Sigmoid colon (tissue), 6 donors: ENCODE measurements at regions not wholly inside any gene's neighbourhood (a gene's known extent, or its start where the extent isn't known, plus 50 kb on each side); places are given as distances from the start of the nearest gene placed in this dataset.
A peak's percentile ranks its signal among the peaks of the same experiment; 100 is the strongest.
"Not testable (repeated sequence)": the region's sequence is repeated elsewhere in the genome, so short reads cannot be mapped to it uniquely, and the experiment has no call there.

Source experiments
- DNase-seq: peaks from one replicate; pipeline ENCODE4 v3.0.0-alpha.2; 2019
- H3K27ac ChIP-seq, 4 donors: fragments of 200-600 bp; sonication (generic); one replicate each; pipeline ENCODE4 v1.5.1; 2016 to 2019; ENCODE audit warnings: mild to moderate bottlenecking in 1 of 4
- H3K27me3 ChIP-seq, 3 donors: fragments of 200-600 bp; sonication (generic); one replicate each; pipeline ENCODE4 v1.5.1; 2019; ENCODE audit warnings: mild to moderate bottlenecking in 1 of 3
- H3K36me3 ChIP-seq, 4 donors: fragments of 200-600 bp; sonication (generic); one replicate each; pipeline ENCODE4 v1.5.1; 2016 to 2019
- H3K4me1 ChIP-seq, 4 donors: fragments of 200-600 bp; sonication (generic); one replicate each; pipeline ENCODE4 v1.5.1; 2017 to 2019
- H3K4me3 ChIP-seq, 4 donors: fragments of 200-600 bp; sonication (generic); one replicate each; pipeline ENCODE4 v1.5.1; 2017 to 2019; ENCODE audit warnings: mild to moderate bottlenecking in 2 of 4, moderate library complexity in 1 of 4
- H3K9me3 ChIP-seq, 4 donors: fragments of 200-600 bp in 3 of 4; sonication (generic) in 3 of 4; one replicate each; pipeline versions ENCODE4 v1.5.1 to v1.6.1; 2013 to 2019
- CTCF ChIP-seq, 4 experiments: fragments of 450-650 bp in 3 of 4; fragments of 200-600 bp in 1 of 4; IDR thresholded peaks; one replicate each; pipeline ENCODE4 v1.5.1; 2016 to 2019; ENCODE audit warnings: antibody characterized with exemption in 4 of 4, mild to moderate bottlenecking in 3 of 4, moderate library complexity in 2 of 4
- EP300 ChIP-seq, 4 donors: sonication (generic); formaldehyde crosslinking; IDR thresholded peaks; one replicate each; pipeline ENCODE4 v1.6.1; 2017; ENCODE audit warnings: antibody characterized with exemption in 4 of 4
- POLR2A ChIP-seq, 2 donors: fragments of 450-650 bp; IDR thresholded peaks; one replicate each; pipeline ENCODE4 v1.6.1; 2016; ENCODE audit warnings: antibody characterized with exemption in 2 of 2, mild to moderate bottlenecking in 2 of 2, moderate library complexity in 2 of 2
- POLR2AphosphoS5 ChIP-seq, 4 donors: sonication (generic); formaldehyde crosslinking; IDR thresholded peaks; one replicate each; pipeline ENCODE4 v1.6.1; 2017; ENCODE audit warnings: antibody characterized with exemption in 4 of 4
- WGBS, 2 donors: extraction: QIAGEN DNeasy Blood & Tissue Kit; methylation state at CpG; one replicate each; pipeline ENCODE4 v1.1.7; 2013; 5-methylcytosine and 5-hydroxymethylcytosine counted together
- intact Hi-C: fragments of 100-400 bp; cut with DNase I; formaldehyde crosslinking; loops from one replicate; pipeline ENCODE4 v1.15.1; 2023
- donor health status: healthy with polysubstance abuse.
- donor health status: healthy.

DNA sequence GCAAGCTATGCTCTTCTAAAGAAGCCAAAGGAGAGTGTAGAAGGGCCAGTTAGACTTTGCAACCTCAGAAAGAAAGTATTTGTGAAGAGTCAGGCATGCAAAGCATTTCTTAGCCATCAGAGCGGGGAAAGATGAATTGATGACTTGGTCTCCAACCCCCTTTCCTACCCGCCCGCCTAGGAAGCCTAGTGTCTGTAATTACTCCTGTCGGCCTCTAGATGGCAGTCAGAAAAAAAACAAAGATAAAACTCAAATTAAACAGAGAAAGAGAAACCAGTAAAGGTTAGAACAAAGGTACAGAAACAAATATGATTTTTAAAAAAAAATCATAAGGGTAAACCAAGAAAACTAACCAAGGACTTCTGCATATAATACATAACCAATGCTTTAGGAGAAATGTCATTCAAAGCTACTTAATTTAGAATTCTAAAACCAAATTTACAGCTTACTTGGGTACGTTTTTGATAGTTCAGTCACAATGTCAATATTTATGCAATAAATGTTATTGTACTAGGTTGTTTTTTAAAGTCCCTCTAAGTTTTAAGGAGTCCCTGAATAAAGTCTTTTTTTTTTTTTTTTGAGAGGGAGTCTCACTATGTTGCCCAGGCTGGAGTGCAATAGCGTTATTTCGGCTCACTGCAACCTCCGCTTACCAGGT is 97.6 kb downstream of the LYZL1 start:
- no peak overlapping the region for H3K4me3 ChIP-seq
- H3K27ac ChIP-seq, result no peak overlapping the region
- intact Hi-C loops, result loop anchor here (2.0 kb wide), 1 partner anchor 58 kb away; no protein-coding TSS in a partner anchor
- TF ChIP-seq CTCF (IDR thresholded peaks at IDR 0.05) (peak; percentile 48 to 77 (median 67)), POLR2AphosphoS5 (IDR thresholded peaks at IDR 0.05) (no peak), POLR2A (IDR thresholded peaks at IDR 0.05) (no peak), EP300 (IDR thresholded peaks at IDR 0.05) (no peak)
- H3K9me3 ChIP-seq, result no peaks in the 10 kb centered on the region
- no peaks in the 10 kb centered on the region for H3K27me3 ChIP-seq
- no peaks in the 10 kb centered on the region for H3K4me1 ChIP-seq
- no peaks in the 10 kb centered on the region for H3K36me3 ChIP-seq
- no peak for DNase-seq
- WGBS, 2 donors, result 37 to 45% methylated on average over 8 of the region's 8 CpGs

DNA sequence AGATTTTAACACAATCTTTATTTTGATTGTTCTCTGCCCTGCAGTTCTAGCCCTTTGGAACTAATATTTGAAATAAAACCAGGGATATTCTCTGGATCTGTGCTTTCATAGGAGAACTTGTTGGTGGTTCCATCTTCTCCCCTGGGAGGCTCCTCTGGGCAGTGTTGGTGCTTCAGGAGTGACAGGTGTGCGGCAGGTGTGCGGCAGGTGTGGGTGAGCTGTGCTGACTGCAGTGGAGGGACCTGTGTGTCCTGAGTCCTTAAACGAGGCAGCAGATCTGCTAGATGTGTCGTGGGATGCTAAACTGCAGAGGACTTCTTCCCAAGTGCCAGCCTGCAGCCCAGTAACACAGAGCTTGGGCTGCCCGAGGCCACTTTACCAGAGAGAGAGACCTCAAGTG is 98.4 kb downstream of the LYZL1 start:
- WGBS, 2 donors, result 33 to 68% methylated on average over 5 of the region's 5 CpGs
- DNase-seq, result no peak
- intact Hi-C loops, result loop anchor here (2.0 kb wide), 1 partner anchor 58 kb away; no protein-coding TSS in a partner anchor

DNA sequence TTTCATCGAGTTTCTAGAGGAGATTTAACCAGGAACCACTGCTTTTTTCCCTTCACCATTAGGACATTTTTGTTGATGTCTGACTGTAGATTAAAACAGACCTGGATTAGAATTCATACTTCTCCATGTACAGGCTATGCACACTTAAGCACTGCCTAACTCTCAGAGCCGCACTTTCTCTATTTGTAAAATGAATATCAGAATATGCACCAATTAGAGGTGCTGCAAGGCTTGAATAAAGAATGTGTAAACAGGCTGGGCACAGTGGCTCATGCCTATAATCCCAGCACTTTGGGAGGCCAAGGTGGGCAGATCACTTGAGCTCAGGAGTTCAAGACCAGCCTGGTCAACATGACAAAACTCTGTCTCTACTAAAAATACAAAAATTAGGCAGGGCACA is 99.2 kb downstream of the LYZL1 start:
- H3K4me1 ChIP-seq, H3K27ac ChIP-seq, H3K27me3 ChIP-seq, H3K9me3 ChIP-seq, H3K4me3 ChIP-seq, H3K36me3 ChIP-seq, DNase-seq, intact Hi-C loops: not testable (repeated sequence)
- WGBS, 2 donors, result 52 to 61% methylated on average over 2 of the region's 2 CpGs

More for the DNA sequence above, 98.4 kb downstream of the LYZL1 start:
- no peaks in the 10 kb centered on the region for H3K4me1 ChIP-seq
- TF ChIP-seq EP300 (IDR thresholded peaks at IDR 0.05) (no peak), CTCF (IDR thresholded peaks at IDR 0.05) (no peak), POLR2A (IDR thresholded peaks at IDR 0.05) (no peak), POLR2AphosphoS5 (IDR thresholded peaks at IDR 0.05) (no peak)
- H3K27ac ChIP-seq, result no peak overlapping the region
- no peaks in the 10 kb centered on the region for H3K27me3 ChIP-seq
- H3K9me3 ChIP-seq, result no peaks in the 10 kb centered on the region
- no peaks in the 10 kb centered on the region for H3K36me3 ChIP-seq
- H3K4me3 ChIP-seq, result no peak overlapping the region

DNA sequence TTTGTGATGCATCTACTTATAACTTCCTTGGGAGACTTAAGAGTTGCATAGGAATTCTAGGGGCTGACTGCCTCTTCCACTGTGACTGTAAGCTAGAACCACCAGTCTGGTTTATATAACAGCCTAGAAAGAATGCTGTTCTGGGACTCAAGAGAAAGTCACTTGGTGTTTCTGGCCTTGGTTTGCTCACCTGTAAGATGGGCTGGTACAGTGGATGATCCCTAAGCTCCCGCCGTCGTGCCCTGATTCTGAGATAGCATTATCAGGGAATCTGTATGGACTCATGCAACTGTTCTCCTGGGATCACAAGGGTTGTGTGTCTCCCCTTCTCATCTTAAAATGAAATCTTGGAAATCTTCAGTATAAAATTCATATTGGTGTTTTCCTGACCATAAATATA is 100.6 kb downstream of the LYZL1 start:
- Histone ChIP-seq H3K36me3 (no peaks in the 10 kb centered on the region), H3K9me3 (no peaks in the 10 kb centered on the region), H3K27ac (peak overlapping the region in 2 of 4 donors; percentile 16), H3K27me3 (no peaks in the 10 kb centered on the region), H3K4me3 (no peak overlapping the region), H3K4me1 (no peaks in the 10 kb centered on the region)
- 98 to 99% methylated on average over 3 of the region's 3 CpGs for WGBS, 2 donors
- intact Hi-C loops, result no loop called here
- no peak for DNase-seq
- no peak for TF ChIP-seq POLR2AphosphoS5 (IDR thresholded peaks at IDR 0.05)

DNA sequence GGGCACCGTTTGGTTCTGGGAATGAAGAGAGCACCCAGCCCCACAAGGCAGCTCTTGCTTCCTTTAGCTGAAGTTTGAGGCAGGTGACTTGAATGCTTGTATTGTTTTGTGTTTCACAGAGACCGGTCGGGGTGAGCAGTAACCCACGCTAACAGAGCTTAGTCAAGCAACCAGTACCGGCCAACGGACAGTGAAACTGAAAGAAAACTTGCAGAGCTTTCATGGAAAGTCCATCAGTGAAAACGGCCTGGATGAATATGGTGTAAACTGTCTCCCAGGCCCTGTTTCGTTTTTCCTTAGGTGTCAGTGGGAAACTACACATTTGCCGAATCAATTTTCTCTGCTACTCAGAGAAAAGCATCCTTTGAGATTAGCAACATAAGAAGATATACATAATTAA is 101.1 kb downstream of the LYZL1 start:
- intact Hi-C loops, result no loop called here
- no peaks in the 10 kb centered on the region for H3K9me3 ChIP-seq
- H3K27me3 ChIP-seq, result no peaks in the 10 kb centered on the region
- H3K4me1 ChIP-seq, result no peaks in the 10 kb centered on the region
- peak overlapping the region in 2 of 4 donors; percentile 16 for H3K27ac ChIP-seq
- no peak for DNase-seq
- TF ChIP-seq EP300 (IDR thresholded peaks at IDR 0.05) (no peak), POLR2AphosphoS5 (IDR thresholded peaks at IDR 0.05) (no peak), CTCF (IDR thresholded peaks at IDR 0.05) (no peak), POLR2A (IDR thresholded peaks at IDR 0.05) (no peak)
- no peak overlapping the region for H3K4me3 ChIP-seq
- WGBS, 2 donors, result 24 to 55% methylated on average over 9 of the region's 9 CpGs
- no peaks in the 10 kb centered on the region for H3K36me3 ChIP-seq
